ENCODE measurements at regions not wholly inside any gene's neighbourhood (a gene's known extent, or its start where the extent isn't known, plus 50 kb on each side); places are given as distances from the start of the nearest gene placed in this dataset.
"Not testable (repeated sequence)": the region's sequence is repeated elsewhere in the genome, so short reads cannot be mapped to it uniquely, and the experiment has no call there.

DNA sequence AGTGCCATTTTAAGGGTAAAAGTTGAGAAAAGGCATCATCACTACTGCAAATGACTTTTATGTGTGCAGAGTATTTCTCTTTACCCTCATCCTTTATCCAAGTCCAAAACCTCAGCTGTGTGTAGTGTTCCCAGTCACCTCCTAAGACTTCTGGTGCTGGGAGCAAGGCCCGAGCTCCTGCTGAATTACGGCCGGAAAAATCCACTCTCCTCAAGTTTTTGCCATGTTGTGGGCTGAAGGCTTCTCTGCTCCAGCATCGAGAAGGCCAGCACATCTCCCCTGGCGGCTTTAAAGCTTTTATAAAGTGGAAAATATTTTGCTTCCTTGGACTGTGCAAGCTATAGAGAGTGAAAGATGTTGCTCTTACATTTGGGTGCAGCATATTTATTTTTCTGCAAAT is 153.2 kb upstream of the THBS2 start:
- no peak for DNase-seq (ENCODE audit: low spot score)

DNA sequence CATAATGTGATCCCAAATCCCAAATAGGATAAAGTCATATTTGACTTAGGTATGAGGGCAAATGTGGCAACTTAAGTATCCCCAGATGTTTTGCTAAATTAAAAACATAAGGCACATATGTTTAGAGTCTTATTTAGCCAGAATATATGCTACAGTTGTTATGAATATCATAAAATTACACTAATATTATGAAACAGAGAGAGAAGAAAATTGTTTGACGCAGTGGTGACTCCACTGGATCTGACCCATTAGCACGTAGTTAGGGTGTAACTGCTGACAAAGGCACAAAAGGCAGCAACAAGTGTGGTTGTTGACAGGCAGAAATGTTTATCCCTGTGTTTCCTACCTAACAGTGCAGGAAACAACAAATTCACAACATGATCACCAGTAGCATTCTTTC is 152.4 kb upstream of the THBS2 start:
- no peak for DNase-seq (ENCODE audit: low spot score)

DNA sequence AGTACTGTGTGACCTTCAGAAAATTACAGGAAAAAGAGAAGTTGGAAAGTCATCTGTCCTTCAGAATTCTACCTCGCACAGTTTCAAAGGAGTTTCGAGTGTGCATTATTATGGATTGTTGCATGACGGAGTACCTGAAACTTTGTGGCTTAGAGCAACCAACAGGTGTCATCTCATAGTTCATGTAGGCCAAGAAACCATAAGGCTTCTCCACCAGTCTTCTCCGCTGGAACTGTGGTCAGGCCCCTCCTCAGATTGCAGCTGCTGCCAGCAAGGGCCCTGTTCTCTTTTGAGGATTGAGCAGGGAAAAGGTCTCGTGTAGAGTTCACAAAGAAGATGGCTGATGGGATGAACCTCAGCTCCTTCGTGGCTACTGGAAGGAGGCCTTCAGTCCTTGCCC is 151.2 kb upstream of the THBS2 start:
- DNase-seq (ENCODE audit: low spot score), result no peak

DNA sequence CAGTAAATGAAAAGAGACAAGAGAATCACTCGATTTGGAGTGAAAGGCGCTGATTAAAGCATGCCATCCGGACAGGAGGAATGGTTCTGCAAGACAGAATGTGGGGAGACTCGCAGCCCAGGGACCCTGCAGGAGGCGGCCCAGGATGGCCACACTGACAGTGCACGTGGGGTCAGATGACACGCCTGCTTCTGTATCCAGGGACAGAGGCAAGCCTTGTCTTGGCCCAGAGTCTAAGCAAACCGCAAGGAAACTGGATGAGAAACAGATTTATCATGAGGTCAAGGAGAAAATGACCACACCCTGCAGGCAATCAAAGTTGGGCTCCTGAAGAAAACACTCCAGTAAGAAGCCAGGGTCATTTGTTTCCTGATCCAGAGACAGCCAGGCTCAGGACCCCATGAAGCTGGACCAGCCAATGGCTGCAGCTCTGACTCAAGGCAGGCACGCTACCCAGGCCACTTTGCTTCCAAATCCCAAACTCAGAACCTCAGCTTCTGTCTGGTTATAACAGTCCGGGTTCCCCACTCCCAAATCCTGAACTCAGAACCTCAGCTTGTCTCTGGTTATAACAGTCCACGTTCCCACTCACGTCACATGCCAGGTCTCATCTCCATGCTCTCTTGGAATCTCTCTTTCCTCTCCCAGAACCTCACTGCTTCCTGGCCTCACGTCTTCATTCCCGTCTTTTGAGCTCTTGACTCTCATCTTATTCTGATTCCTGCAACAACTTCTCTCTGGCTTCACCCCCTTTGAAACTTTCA is 144.9 kb upstream of the THBS2 start:
- DNase-seq (ENCODE audit: low spot score), result no peak

DNA sequence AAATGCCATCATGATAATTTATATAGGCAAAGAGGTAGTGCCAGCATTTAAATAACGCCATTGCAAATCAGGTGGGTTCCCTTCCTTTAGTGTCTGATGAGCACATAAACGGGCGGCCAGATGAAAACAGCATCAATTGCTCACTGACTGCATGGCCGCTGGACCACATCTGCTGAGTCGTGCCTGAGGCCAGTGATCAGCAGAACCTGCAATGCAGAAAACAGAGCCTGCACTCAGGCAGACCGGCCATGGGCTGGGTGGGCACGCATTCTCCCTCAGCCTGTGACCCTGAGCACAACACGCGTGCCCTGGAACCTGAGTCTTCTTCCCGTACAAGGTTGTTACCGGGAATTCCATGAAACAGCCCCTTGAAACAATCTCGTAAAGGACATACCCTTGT is 144.0 kb upstream of the THBS2 start:
- DNase-seq (ENCODE audit: low spot score), result no peak

DNA sequence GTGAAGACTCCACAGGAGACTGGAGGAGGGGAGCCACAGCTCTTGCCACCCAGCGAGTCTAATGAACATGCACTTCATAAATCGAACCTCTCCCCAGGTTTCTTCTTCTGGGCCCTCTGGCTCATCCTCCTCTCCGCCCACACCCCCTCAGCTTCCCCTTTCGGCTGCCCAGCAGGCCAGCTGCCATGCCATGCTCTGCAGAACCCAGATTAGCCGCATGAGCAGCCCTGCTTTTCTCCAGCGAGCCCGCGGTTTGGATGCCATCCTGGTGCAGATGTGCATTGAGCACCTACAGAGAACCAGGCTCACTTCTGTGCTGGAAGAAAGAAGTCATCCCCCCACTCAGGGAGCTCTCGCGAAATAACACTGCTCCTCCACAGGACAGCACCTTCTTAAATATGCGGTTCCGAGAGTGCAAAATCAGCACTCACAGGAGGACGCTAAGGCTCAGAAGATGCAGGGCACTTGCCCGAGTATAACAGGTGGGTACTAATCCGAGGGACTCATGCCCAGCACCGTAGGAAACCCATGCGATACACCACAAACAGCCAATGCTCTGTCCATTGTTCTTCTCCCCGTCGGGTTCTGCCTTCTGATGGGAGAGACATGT is 143.0 kb upstream of the THBS2 start:
- no peak for DNase-seq (ENCODE audit: low spot score)

DNA sequence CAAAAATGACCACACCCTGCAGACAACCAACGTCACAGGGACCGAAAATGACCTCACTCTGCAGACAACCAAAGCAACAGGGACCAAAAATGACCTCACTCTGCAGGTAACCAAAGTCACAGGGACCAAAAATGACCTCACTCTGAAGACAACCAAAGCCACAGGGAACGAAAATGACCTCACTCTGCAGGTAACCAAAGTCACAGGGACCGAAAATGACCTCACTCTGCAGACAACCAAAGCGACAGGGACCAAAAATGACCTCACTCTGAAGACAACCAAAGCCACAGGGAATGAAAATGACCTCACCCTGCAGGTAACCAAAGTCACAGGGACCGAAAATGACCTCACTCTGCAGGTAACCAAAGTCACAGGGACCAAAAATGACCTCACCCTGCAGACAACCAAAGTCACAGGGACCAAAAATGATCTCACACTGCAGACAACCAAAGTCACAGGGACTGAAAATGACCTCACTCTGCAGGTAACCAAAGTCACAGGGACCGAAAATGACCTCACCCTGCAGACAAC is 142.4 kb upstream of the THBS2 start:
- not testable (repeated sequence) for DNase-seq (ENCODE audit: low spot score)

DNA sequence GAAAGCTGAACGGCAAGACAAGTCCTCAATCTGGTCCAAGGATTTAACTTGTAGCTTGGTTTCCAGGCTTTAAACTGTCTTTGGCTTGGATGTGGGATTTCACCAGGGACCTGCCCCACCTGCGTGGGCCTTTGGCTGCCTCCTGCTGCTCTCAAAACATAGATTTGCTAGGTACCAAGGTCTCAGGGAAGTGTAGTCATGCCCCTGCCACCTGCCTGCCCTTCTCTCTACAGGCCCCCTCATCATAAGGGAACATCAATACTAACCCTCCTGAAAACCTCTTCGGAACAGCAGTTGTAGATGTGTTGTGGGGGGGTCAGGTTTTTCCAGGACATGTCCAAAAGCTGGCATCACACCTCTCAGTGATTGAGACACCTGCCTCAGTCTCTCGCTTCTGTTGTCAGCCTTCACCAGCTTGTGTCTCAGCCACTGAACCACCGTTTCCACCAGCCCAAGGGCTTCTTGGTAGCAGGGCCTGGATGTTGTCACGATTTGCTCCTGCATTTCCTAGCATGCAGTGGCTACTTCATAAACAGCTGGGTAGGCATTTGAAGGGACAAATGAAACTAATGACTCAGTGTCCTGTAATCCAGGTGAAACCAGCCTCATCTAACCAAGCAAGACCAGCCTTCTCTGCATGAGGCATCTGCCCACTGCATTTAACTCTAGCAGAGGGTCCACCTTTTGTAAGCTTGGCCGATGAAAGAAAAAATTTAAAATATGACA is 141.6 kb upstream of the THBS2 start:
- peak; percentile 4 for DNase-seq (ENCODE audit: low spot score)

DNA sequence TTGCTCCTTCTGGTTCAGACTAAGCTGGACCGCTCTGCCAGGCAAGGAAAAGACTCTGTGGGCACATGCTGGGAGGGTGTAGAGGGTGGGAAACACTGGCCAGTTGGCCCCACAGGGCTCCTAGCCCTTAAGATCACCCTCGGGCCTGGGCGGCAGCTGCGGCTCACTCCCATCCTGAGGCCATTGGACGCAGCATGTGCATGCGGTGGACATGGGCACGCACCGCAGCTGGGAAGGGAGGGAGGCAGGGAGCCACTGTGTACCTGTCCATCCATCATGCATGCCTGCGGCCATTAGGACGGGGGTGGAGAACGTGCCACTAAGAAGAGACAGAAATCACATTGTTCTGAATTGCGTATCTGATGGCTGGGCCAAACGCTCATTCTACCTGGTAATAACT is 140.1 kb upstream of the THBS2 start:
- no peak for DNase-seq (ENCODE audit: low spot score)

DNA sequence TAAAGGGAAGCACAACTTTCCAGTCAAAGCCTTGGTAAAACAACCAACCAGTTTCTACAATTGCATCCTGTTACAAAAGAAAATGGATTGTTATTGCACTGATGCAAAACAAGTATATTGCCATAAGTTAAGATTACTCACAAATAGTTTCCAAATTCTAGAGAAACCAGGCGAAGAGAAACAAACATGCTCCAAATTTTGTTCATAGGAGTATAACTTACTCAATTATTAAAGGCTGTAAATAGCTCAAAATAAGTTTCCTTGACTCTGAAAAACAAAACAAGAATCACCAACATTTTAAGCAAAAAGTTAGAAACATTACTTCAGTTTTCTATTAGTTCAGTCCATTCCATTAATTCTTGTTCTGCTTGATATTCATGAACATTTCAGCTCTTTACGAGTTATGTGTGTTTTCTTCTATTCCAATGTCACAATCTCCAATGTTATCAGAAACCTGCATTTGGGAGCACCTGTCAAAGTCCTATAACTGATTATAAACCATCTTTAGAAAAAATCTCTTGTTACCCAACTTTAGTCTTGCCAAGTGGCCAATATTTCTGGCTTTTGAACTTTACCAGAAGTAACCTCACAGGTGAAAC is 137.9 kb upstream of the THBS2 start:
- no peak for DNase-seq (ENCODE audit: low spot score)

DNA sequence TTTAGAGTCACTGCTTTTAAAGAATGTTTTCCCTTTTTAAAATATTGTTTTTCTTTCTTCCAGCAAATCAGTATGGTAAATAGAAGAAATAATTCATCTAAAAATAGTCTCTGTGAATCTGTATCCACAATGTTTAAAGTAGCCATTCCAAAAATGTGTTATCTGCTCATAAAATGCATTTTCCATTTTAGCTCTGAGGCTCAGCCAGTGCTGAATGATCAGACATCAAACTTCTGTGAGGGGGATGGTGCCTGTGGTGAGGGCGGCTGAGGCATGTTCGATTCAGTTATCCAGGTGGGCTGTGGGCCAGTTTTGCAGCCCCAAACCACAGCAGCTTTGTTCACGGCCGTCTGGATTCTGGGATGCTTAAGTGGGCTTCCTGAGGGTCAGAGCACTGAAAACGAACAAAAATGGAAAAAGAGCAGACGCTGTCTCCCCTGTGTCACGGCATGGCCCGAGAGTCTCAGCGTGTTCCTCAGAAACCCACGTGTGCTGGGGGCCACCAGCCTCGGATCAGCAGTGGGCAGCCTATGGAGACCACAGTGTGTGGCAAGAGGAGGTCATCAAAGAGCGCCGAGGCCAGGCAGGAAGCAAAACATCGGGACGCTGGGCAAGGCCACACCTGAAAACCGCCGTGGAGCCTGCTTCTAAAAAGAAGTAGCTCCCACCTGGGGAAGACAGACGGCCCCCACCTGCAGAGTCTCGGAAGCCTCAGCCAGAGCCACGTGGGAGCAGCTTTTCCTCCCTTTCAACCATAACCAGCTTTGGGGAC is 134.9 kb upstream of the THBS2 start:
- DNase-seq (ENCODE audit: low spot score), result no peak

DNA sequence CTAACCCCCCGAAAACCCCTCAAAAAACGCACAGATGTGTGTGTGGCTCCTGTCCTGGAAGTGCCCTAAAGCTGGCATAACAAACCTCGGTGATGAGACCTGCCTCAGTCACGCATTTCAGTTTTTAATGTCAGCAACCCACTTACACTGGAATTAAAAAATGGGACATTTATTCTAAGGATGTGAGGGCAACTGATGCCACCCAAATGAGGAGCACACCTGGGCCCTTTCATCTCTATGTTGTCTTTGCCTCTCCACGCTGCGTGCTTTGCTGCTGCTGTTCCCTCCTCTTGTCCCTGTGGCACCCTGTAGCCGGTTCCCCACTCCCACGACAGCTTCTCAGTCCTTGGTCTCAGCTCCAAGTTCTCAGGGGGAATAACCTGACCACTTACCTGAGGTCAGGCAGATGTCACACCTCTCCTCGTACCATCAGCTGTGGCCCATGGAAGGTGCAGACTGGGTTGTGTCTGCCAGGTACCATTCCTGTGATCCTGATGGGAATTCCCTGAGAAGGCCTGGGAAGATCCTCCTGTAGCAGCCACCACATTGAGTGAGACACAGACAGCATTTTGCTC is 134.2 kb upstream of the THBS2 start:
- no peak for DNase-seq (ENCODE audit: low spot score)

DNA sequence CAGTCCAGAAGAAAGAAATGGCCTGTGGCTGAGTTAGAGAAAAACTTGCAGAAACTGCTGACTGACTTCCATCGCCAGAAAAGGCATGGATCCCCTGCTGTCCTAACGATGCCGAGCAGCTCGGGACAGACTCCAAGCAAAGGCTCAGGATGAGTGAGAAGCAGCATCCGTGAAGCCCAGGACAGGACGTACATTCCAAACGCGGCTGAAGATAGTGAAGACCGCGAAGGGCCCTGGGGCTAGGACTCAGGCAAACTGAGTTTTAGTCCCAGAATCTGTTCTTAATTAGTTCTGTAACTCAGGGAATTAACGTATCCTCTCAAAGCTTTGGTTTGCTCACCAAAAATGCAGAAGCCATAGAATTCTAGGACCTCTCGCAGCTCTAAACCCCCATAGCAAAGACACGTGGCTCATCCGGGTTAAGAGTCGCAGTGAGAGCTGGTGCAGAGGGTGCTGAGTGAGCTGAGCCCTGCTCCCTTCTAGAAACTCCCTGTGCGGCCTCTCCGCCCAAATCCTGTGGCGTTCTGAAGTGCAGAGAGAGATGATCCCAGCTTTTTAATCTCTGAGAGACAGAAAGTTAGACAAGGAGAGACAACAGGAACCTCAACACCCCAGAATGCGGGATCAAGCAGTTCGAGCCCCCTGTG is 132.9 kb upstream of the THBS2 start:
- DNase-seq (ENCODE audit: low spot score), result no peak

DNA sequence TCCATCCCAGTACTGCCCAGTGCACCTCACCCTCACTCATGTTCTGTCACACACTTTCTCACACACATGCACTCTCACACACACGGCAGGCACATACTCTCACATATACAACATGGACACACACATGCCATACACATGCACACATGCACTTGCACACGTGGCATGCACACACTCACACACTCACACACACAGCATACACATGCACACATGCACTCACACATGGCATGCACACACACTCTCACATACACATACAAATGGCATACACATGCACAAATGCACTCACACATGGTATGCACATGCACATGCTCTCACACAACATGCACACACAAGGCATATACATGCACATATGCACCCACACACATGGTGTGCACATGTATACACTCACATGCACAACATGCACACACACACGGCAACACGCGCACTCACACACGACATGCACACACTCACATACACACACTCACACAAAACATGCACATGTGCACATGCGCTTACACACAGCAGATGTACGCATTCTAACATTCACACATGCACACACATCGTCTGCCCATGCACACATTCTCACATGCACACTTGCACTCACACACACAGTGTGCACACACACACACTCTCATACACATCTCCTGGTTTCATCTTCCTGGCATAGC is 131.7 kb upstream of the THBS2 start:
- no peak for DNase-seq (ENCODE audit: low spot score)

DNA sequence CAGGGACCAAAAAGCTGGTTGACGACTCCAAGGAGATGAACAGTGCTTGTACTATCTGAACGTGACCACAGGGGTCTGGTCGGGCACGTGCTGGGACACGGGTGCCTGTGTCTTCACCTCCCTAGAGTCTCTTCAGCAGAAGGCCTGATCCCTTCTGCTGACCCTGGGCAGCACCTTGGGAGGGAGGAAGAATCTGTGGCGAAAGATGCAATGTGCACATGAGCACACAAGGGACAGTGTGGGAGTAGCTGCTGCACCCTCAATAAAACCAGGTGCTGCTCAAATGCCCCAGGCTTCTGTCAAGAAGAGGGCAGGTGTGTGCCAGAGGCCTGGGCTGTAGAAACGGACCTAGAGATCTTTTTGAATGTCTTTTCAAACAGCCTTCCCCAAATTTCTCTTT is 130.6 kb upstream of the THBS2 start:
- no peak for DNase-seq (ENCODE audit: low spot score)

DNA sequence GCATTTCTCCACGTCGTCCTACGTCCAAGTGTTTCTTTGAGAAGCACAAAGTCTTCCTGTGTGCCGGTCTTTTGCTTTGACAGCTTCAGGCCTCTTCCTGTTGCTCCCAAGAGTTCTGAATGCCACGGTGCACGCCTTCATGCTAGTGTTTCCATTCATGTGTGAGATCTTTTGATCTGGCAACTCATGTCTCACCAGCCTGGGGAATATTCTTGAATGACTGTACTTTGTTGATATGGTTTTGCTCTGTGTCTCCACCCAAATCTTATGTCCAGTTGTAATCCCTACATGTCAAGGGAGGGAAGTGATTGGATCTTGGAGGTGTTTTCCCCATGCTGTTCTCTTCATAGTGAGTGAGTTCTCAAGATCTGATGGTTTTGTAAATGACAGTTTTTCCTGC is 129.6 kb upstream of the THBS2 start:
- DNase-seq (ENCODE audit: low spot score), result no peak

DNA sequence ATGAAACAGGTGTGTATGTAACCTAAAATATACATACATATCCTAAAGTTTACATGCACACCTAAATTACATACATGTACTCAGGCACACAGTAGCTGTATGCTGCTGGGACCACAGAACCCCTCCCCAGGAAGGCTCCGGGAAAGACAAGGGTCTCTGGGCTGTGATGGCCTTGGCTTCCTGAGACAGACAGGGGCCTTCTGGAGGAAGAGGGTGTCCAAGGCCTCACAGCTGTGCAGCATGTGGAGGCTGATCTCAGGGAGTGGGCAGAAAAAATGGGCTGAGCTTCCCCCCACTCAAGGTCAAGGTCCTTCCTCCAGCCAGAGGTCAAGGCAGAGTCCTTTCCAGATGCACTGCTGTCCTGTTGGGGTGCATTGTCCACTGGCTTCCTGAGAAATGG is 129.1 kb upstream of the THBS2 start:
- DNase-seq (ENCODE audit: low spot score), result no peak

DNA sequence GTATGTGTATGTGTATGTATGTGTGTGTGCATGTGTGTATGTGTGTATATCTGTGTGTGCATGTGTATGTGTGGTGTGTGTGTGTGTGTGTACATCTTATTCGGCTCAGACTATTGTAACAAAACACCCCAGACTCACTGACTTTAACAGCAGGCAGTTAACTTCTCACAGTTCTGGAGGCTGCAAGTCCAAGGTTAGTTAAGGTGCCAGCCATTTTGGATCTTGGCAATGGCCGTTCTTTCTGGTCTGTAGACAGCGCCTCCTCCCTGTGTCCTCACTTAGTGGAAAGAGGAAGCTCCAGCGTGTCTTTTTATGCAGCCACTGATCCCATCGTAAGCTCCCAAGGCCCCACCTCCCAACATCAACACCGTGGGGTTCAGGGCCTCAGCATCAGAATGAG is 128.3 kb upstream of the THBS2 start:
- no peak for DNase-seq (ENCODE audit: low spot score)

DNA sequence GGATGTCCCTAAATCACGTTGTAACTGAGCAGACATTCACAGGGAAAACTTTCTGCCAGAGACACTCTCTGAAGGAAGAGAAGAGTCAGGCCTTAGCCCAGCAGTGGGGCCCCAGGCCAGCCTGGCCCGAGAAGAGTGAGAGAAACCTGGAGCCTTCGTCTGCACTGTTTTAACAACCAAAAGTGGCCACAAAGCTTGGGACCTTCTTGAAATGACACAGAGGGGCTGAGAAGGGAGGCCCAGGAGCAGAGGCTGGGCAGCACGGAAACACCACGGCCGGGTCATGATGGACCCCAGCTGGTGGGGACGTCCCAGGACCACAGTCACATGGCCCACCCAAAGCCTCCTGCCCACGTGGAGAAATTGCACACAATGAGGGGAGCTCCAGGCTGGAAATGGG is 126.8 kb upstream of the THBS2 start:
- no peak for DNase-seq (ENCODE audit: low spot score)

DNA sequence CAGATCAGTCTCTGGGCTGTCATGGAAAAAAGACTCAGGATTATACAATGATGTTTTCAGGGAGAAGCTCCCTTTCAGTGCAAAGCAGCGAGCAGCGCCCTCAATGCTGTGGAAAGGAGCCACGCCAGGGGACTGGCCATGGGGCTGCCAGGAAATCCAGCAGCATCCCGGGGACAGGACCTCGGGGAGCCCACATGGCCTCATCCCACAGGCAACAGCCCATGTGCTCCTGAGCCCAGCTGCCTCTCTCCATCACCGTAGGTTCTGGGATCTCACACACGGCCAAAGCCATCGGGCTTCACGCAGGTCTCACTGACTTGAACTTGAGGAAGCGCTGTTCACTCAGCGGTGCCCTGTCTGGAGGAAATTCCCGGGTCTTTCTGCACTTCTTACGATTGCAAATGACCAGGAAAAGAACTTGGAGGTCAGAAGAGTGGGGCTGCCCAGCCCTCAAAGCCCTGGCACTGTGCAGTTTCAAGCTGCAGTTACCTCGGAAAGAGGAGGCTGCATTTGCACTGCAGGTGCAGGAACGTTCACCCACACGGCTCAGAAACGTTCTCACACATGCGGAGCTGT is 125.9 kb upstream of the THBS2 start:
- DNase-seq (ENCODE audit: low spot score), result no peak

Measured in SW480 (cell line).